T1000 (cell line): ENCODE measurements at regions not wholly inside any gene's neighbourhood (a gene's known extent, or its start where the extent isn't known, plus 50 kb on each side); places are given as distances from the start of the nearest gene placed in this dataset.
"Not testable (repeated sequence)": the region's sequence is repeated elsewhere in the genome, so short reads cannot be mapped to it uniquely, and the experiment has no call there.

Experiments
- DNase-seq: peaks from one replicate; lab custom pipeline; 2025; ENCODE audit warnings: mixed read lengths; lab: John Stamatoyannopoulos, UW

DNA sequence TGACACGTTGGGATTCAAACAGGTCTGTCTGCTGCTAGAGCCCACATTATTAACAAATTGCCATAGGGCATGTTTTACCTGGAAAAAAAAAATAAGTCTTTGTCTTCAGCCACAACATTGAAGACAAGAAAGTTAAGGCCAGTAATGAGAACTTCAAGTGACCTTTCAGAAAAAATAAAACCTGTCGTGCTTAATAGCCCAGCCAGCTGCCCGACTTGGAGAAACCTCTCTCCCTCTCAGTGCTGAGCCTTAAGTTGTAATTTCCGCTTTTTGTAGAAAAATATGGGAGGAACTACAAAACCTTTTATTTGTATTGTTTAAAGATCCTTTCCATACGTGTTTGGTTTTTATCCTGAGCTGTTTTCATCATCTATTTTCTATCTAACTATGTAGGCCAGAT, 454.3 kb upstream of the SLITRK6 start:
- DNase-seq: not testable (repeated sequence)

DNA sequence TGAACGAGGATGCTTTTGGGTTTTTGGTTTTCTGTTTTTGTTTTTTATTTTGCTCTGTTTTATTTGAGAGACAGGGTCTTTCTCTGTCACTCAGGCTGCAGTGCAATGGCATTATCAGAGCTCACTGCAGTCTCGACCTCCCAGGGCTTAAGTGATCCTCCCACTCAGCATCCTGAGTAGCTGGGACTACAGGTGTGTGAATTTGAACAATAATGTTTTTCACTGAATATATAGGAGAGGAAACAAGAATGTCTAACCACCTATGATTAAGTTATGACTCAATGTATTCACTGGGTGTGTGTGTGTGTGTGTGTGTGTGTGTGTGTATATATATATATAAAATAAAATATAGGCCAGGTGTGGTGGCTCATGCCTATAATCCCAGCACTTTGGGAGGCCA, 456.6 kb upstream of the SLITRK6 start:
- DNase-seq: not testable (repeated sequence)

DNA sequence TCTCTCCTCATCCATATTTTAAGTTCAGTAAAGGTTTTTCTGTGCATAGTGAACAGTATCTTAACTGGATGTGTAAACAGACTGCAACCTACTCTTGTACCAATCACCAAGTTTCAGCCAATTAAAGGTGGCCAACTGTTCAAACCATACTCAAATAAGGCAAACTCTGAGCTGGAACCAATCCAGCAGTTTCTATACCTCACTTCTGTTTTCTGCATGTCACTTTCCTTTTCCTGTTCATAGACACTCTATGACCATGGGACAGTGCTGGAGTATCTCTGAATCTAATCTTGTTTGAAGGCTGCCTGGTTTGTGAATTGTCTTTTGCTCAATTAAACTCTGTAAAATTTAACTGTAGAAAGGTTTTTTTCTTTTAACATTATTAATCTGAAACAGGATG, 470.3 kb upstream of the SLITRK6 start:
- no peak for DNase-seq

DNA sequence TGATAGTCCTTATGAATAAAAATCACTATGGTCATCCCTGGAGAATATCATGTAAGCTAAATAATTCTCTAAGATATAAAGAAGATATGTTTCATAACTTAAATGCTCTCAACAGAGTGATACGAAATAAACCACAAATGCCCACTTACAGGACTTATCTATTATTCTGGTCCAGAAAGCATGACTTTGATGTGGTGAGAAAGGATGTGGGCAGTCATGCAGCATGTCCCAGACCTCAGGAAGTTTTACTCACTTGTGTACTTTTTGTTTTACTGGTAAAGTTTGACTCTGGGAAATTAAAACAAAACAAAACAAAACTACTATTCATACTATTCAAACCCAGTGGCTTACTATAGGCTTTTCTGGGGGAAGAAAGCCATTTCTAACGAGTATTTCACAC, 483.2 kb upstream of the SLITRK6 start:
- no peak for DNase-seq

DNA sequence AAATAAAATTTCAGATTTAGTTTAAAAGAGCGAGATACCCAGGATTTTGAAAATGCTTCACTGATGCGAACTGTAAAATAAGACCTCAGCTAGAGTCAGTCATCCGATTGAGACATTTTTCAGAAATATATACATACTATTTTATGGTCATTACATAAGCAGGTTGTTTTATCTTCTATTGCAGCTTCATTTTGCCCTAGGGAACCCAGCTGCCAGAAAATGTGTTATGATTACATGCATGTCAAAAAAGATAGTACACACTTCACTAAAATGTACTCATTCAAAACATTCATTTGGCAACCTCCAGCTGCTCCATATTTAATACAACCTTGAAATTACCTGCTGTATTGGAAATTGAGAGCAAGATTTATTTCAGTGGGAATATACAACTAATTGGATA, 483.8 kb upstream of the SLITRK6 start:
- no peak for DNase-seq

DNA sequence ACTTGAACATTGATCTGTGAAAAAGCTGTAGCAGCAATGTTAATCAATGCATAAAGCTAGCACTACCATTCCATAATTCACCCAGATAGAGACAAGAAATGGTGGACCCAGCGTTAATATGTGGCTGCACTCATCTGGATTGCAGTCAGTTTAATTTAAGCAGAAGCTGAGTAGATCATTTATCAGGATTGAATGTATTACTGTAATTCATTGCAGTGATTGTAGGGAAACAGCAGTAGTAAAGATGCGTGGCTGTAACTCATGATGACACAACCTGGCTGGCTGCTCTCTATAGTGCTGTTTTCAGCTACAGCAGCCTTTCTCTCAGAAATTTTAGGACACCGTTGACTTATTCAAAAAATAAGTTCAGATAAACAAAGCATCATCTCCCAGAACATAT, 499.5 kb upstream of the SLITRK6 start:
- no peak for DNase-seq

DNA sequence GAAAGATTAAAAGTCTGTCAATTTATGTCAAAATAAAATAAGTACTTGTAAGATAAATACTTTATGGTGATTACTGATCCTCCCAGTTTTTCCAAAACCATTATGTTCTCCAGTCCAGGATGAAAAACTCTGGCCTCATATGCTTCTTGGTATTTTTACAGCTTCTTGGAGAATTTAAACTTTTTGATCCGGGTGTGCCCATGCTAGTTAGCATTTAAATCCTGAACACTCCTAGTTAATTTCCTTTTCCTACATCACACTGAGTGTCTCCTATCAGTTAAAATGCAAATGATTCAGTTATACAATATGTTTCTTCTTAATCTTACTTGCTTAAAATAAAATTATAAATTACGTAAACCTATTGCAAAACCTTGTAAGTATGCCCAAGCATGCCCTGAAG, 499.9 kb upstream of the SLITRK6 start:
- DNase-seq: no peak

DNA sequence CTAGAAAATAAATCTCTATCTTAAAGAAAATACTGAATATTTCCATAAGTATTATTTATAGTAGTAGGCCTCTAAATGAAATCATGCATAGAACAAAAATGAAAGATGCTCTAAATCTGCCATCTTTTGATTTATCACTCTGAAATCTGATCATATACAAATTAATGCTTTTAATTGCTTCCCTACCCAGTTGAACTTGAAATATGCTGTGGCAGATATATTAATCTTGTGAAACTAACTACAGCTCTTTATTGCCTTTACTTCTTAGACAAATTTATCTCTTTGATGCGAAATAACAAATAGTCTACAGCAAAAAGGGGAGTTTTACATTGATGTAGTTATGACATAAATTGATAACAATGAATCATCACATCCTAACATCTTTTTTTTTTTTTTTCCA, 510.7 kb upstream of the SLITRK6 start:
- no peak for DNase-seq

DNA sequence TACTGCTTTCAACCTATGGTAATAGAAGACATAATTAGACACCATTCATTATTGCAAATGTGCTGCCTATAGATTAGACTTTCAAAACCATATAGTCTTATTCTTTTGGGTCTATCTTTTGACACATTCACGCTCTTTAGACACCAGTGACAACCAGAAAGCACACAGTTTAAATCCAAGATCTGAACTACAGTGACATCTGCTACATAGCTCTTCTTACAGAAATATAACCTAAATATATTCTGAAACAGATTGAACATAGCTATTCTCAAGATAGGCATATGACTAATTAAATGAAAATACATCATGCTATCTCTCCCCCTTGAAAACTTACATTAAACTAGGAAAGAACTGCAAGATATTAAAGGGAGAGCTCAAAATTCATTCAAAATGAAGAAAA, 514.2 kb upstream of the SLITRK6 start:
- DNase-seq: no peak

DNA sequence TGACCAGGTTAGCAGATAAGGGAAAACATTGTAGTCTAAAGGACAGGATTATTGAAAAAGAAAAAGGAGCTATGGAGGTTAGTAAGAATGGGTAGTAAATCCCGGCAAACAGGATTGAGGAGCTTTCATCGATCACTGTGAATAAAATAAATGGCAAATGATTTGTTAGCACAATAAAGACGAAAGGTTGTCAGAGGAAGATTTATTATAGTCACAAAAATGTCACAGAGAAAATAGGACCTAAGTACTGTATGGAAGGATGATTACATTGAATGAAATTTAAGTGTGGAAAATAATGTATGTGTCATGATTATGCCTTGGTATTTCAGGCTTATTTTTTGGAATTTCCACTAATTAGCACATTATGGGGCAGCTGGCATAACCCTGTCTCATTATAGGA, 519.2 kb upstream of the SLITRK6 start:
- no peak for DNase-seq

DNA sequence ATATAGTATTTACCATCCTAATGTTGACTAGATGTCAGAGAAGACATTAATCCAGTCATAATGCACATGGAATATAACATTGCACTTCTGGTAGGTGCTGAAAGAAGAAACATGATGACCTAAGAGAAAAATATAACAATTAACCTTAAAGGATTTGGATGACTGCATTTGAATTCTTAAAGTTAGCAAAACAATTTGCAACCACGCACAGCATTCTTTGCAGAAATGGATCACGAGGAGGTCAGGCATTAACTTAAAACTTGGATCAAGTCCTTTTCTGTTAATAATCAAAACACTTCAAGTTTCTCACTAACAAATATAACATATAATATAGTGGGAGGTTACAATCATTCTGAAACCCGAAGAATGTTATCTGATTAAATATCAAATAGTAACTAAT, 525.0 kb upstream of the SLITRK6 start:
- no peak for DNase-seq

DNA sequence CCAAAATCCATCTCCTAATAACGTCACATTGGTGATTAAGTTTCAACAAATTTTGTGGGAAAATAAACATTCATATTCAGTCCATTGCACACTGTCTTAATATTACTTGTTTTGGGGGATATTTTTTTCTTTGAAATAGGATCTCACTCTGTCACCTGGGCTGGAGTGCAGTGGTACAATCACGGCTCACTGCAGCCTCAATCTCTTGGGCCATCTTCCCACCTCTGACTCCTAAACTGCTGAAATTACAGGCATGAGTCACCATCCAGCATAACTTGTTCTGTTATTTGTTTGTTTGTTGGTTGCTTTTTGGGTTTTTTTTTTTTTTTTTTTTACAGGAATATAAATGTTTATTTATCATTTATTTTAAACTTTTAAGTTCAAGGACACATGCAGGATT, 556.1 kb upstream of the SLITRK6 start:
- no peak for DNase-seq

DNA sequence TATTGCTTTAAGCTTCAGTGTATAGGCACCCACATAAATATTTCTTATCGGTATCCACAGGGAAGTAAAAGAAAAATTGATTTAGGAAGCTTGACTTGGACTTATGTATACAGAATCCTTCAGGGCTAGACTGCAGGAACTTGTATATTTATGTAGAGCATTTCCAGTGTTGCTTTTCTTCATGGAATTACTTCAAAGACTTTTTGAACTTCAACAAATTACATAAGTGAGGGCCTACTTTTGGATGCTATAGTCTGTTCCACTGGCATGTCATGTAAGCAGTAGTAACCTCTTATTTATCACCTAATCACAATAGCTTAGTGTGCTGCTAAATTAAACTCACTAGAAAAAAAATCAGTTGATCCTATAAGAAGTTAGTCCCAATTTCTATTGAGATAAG, 557.9 kb upstream of the SLITRK6 start:
- no peak for DNase-seq

DNA sequence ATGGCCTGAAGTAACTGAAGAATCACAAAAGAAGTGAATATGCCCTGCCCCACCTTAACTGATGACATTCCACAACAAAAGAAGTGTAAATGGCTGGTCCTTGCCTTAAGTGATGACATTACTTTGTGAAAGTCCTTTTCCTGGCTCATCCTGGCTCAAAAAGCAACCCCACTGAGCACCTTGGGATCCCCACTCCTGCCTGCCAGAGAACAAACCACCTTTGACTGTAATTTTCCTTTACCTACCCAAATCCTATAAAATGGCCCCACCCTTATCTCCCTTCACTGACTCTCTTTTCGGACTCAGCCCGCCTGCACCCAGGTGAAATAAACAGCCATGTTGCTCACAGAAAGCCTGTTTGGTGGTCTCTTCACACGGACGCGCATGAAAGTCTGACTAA, 564.5 kb upstream of the SLITRK6 start:
- not testable (repeated sequence) for DNase-seq

DNA sequence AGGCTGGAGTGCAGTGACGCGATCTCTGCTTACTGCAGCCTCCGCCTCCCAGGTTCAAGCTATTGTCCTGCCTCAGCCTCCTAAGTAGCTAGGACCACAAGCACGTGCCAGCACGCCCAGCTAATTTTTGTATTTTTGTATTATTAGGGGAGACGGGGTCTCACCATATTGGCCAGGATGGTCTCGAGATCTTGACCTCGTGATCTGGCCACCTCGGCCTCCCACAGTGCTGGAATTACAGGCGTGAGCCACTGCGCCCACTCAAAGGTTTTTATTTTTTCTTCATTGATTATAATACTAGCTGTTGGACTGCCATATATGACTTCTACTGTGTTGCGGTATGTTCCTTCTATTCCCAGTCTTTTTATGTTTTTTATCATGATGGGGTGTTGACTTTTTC, 569.7 kb upstream of the SLITRK6 start:
- no peak for DNase-seq

DNA sequence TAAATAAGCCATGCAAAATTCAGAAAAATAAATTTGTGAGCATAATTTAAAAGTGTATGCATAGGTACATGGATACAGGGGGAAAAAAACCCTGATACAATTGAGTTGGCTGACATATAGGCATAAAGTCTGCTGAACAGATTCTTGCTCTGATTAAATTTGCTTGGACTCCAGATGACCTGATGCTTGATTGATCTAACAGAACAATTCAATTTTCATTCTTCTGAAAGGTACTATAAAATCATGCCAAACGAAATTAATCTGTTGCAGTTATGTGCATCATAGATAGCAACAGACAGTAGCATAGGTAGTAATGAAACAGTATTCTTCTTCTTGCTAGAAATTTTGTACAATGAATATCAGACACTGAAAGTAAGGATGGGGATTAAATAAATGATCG, 578.2 kb upstream of the SLITRK6 start:
- no peak for DNase-seq

DNA sequence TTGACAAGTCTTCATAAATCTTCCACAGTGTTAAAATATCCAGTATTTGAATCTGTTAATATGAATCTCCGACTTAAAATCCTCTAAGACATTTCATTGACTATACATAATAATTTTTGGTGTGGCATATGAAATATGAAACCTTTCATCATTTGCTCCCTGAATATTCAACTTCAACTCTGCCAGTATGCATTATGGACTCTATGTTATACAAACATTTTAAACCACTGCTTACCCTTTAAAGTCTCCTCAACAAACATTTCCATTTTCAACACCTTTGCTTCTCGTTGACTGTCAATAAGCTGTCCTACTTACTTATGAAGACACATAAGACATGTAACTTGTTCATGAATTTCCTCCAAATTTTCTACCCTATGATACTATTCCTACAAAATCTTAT, 579.4 kb upstream of the SLITRK6 start:
- no peak for DNase-seq

DNA sequence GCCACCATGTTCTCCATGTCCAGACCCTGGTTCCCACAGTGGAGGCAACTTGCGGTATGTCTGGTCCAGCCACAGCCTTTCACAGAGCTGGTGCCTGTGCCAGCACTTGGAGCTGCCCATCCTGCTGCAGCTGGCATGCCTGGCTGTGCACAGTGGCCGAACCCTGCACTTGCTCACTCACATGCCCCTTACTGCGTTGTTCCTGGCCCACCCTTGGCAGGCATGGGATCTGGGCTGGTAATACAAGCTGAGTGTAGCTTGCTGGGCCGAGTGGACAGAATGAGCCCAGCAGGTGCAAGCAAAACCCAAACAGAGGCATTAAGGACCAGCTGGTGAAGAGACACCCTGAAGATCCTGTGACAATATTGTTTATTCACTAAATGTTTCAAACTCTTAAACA, 583.9 kb upstream of the SLITRK6 start:
- no peak for DNase-seq

DNA sequence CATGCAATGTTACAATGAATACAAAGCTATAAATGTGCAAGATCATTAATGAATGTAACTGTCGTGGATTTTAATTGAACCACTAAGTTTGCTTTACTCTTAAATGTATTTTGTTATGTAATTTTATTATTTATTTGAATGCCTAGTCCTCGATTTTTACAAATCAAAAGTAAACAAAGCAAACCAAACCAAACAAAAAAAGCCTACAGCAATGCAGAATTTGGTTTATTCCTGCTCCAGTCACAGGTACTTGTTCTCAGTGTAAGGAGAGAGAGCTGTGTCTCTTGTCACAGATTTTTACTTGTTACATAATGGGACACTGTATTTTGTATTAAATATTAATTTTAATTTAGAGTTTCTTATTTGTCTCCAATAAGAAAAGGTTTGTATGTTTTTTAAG, 584.3 kb upstream of the SLITRK6 start:
- no peak for DNase-seq

DNA sequence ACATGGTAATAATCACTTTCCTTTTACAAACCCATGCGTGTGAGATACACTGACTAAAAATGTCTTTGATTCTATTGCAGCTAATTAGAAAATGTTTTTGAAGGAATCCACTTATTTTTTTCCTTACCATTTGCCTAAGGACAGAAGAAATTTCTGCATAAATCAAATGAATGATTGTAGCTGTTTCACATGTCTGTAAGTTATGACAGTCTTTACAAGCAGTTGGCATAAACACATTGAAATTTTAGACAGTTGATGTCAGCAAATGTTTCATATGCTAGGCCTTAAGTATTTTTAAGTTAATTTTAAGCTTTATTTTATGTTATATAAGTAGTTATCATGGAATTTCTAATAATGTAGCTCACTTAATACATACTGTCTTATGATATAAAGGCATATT, 598.4 kb upstream of the SLITRK6 start:
- DNase-seq: no peak

DNA sequence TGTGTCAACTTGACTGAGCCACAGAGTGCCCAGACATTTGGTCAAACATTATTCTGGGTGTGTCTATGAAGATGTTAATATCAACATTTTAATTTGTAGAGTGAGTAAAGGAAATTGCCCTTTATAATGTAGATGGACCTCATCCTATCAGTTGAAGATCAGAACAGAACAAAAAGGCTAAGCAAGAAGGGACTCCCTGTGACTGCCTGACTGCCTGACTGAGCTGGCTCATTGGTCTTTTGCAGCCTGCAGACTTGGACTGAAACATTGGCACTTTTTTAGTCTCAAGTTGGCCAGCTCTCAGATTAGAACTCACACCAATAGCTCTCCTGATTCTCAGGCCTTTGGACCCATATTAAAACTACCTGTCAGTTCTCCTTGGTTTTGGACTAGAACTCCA, 600.4 kb upstream of the SLITRK6 start:
- no peak for DNase-seq

DNA sequence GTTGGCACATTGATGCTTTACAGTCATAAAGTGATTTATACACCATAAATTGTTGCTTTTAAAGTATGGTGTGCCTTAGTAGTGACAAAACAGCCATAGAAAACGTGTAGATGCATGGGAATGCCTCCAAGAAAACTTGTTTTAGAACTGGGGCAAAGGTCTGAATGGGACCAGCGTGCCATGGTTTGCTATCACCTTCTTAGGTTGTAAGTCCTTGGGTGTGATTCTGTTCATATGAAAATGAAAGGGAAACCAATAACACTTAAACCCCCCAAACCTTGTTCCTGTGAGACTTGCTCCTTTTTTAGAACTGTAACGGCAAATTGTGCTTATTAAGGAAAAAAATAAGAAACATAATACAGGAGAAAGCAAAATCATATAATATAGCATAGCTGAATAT, 603.3 kb upstream of the SLITRK6 start:
- no peak for DNase-seq

DNA sequence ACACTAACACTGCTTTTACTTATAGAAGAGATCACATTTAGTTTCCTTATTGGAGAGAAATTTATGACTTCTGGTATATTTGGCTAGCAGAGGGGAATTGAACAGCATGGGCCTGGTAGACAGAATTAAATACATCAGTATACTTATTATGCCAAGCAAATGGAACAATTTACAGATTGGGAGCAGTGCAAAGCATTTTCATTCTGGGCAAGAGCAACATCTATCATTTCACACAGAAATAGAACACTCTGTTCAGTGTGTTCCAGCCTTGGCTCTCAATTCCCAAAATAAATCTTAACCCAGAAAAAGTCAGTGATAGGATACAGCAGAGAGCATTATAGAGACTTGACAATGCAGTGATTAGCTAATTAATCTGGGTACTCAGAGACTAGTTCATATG, 604.0 kb upstream of the SLITRK6 start:
- DNase-seq: no peak

DNA sequence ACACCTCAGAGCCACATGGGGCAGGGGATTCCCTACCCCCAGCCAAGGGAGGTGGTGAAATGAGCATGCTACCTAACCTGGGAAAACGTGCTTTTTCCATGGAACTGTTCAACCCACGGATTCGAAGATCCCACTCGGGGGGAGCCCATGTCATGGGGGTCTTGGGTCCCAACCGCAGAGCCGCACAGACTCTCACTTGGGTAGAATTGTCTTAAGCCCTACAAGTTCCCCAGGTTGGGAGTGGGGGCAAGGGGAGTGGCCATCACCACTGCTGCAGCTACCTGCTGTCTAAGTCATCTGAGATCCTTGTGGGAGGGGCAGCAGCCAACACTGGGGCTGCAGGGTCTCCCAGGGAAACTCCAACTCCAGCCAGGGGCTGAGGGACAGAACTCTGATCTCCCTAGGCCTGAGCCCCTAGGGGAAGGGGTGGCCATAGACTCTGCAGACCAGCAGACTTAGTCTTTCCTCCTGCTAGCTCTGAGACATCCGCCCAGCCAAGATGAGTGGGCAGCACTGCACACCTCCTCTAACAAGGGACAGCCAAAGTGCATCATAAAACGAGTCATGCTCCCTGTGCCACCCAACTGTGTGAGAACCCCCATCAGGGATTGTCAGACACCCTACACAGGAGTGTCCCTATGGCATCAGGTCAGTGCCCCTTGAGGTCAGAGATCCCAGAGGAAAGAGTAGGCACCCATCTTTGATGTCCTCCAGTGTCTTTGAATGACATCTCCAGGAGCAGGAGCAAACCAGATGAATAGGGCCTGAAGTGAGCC, 610.4 kb upstream of the SLITRK6 start:
- no peak for DNase-seq
